Gastrocnemius medialis (tissue), 4 donors: ENCODE measurements at regions not wholly inside any gene's neighbourhood (a gene's known extent, or its start where the extent isn't known, plus 50 kb on each side); places are given as distances from the start of the nearest gene placed in this dataset.

Experiments used
- CTCF ChIP-seq, 5 experiments: fragments of 450-650 bp in 3 of 5; fragments of 200-600 bp in 2 of 5; sonication (generic) in 2 of 5; IDR thresholded peaks in 4 of 5; conservative IDR thresholded peaks in 1 of 5; 1 replicate in 4 of 5; 2 replicates in 1 of 5; pipeline ENCODE4 v1.5.1; 2016 to 2019; ENCODE audit warnings: antibody characterized with exemption in 5 of 5, mild to moderate bottlenecking in 3 of 5, moderate library complexity in 3 of 5
- POLR2A ChIP-seq, 2 donors: fragments of 450-650 bp; IDR thresholded peaks; one replicate each; pipeline ENCODE4 v1.6.1; 2017; ENCODE audit warnings: antibody characterized with exemption in 2 of 2, mild to moderate bottlenecking in 2 of 2, moderate library complexity in 2 of 2

- TF ChIP-seq CTCF (IDR thresholded peaks at IDR 0.05 in 4 of 5, conservative IDR thresholded peaks at IDR 0.05 in 1 of 5) = no peak
- TF ChIP-seq POLR2A (IDR thresholded peaks at IDR 0.05) = no peak
Observed at GRCh38 chr22:11253000-11253511, 4274.9 kb upstream of the OR11H1 start.
